LHCN-M2 (cell line): ENCODE measurements at regions not wholly inside any gene's neighbourhood (a gene's known extent, or its start where the extent isn't known, plus 50 kb on each side); places are given as distances from the start of the nearest gene placed in this dataset.

ENCODE experiments used
- DNase-seq: peaks from one replicate; pipeline ENCODE4 v3.0.0-alpha.2; 2012; ENCODE audit warnings: low read depth

DNA sequence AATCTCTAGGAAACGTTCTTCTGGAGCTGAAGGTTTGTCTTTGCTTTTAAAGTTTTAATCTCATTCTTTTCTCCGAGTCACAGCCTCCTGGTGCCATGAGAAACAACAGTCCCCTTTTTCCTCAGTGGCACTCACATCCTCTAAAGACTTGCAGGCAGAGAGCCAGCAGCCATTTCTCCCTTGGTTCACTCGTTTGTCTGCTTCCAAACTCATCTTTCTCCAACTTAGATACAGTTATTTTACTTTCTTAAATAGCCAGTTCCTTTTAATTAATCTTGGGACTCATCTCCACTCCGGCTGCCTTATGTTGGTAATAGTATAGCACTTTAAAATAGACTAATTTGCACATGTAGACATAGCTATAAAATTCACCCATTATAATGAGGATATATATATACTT is 555.2 kb downstream of the FGF9 start:
- no peak for DNase-seq

DNA sequence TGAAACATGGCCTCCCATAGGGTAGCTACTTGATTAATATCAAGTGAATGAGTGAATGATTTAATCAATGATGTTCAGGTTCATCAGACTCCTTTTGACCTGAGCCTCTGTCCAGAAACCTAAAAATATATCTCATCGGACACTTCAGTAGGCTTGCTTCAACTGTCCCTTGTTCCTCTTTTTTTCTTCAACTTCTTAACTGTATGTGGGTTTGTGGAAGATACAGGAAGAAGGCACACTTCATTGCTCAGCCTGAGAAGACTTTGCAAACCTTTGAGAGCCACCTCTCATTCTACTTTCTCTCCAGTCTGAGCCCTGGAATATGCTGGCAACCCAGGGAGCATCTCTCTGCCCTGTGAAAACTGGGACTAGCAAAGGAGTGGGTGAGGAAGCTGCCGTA is 557.0 kb downstream of the FGF9 start:
- no peak for DNase-seq

DNA sequence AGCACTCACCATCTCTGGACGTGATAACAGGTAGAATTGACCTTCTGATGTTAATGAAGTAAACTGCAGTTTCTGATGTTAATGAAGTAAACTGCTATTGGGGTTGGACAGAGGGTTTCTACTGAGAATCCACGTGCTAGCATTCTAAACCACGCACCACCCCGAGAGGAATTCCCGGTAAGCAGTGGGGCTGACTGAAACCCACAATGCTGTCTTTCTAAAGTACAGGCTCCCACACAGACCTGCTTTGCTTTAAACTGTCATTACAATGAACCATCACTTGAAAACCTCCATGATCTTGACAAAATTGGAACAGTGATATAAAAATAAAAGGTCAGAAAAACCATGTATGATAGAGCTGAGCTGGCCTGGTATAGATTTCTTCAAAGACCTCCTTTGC is 559.0 kb downstream of the FGF9 start:
- DNase-seq: no peak

DNA sequence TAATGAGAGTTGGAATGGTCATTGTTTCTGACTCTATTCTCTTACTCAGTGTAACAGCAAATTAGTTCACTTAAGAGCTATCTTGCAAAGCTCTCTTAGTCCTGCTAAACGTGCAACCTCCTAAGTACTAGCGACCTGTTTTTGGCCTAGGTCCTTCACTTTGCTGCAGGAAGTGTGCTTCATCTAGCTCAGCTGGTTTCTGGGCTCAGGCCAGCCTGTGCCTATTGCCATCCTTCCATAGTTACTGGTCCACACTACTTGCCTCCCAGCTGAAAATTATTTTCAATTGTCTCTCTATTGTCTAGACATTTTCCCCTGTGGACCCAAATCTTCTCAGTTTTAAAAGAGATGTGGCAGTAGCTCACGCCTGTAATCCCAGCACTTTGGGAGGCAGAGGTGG is 561.3 kb downstream of the FGF9 start:
- no peak for DNase-seq

DNA sequence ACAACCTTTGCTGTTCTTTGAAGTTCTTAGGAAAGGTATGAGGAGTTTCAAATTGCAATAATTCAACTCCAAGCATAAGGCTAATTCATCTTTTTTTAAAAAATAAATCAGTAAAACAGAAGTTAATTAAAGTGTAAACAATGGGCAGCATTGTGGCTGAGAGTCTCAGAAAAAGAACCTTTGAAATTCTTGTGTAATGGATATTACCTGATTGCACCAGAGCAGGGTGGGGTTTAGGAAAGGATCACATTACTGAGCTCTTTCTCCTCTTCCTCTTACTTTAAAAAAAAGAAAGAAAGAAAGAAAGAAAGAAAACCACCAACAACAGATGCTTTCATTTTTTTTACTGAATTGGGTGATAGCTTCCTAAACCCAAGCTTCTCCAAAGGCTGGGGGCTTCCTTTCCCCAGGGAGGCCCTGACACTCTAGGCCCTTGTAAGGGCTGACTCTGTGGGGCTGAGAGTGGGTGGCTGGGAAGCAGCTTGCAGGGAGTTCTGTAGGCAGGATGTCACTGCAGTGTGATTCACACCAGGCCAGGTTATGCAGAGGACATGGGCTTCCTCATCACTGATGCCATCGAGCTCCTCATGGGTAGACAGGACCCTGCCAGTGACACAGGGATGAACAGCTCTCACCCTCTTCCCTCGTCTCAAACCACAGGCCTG is 564.5 kb downstream of the FGF9 start:
- DNase-seq: no peak

DNA sequence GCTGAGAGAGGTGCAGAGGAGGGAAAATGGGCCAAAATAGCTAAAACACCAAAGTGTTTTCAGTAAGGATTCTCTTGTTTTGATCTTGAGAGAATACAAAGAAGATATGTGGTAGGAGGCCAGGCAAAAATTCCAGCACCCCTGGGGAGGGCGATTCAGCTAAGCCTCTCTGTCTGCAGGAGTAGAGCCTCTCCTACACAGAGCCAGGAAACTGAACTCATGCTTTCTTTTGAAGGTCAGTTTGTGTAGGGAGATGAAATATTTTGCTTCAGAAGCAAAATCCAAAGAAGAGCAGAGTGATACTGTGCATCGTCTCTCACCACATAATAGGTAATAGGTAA is 565.0 kb downstream of the FGF9 start:
- DNase-seq: no peak

DNA sequence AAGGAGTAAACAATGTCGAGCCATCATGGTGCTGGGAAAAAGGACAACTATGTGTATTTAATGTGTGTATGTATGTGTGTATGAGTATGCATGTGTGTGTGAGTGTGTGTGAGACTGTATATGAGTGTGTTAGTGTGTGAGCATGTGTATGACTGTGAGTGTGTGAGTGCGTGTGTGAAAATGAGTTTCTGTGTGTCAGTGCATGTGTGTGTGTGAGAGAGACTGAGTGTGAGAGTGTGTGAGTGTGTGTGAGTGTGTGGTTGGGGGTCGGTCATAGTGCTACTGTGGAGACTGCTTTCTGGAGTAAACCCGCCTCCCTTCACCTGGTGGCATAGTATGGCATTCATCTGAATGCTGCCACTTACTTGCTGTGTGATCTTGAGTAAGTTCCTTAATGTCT is 567.4 kb downstream of the FGF9 start:
- no peak for DNase-seq

DNA sequence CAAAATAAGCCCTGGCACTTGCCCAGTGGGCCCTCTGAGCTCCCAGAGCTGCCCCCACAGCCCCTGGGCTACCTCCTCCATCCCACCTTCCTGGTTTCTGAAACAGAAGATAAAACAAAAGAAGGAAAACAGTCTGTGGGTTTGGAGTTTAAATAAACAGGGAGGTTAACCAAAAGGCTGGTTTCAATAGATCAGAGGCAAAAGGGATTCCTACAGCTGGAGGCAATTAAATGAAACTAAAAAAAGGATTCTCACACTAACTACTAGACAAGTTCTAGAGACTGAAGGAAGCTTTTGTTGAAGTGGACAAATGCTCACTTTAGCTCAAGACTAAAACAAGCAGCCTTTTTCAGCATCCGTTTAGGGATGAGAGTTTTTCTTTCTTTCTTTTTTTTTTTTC is 569.8 kb downstream of the FGF9 start:
- no peak for DNase-seq

DNA sequence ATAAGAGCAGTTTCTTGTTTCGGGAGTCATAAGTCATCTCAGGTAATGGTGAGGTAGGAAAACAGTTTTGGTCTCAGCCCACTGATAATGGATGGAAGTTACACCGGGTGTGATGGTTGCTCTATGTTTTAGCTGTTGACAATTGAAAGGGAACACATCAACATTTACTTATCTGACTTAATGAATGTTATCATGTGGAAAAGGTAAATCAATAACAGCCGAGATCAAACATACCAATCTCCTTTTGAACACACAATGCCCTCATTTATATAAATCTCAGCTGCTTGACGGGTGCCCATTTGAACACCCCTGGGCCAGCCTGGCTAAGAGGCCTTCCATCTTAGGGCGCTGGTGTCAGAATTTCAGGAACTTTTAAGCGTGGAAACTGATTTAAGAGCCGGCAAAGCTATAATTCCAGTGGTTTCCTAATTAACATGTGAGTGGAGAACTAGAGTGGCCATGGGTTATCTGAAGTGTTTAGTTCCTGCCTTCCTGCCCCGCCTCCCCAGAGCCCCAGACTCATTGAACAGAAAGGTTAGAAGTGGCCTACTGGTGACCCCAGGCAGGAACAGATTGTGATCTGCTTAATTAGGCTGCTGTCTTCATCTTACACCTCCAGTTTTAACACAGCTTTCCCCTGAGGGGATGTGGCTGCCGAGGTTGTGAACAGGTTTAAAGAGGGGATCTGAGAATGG is 572.7 kb downstream of the FGF9 start:
- DNase-seq: no peak

DNA sequence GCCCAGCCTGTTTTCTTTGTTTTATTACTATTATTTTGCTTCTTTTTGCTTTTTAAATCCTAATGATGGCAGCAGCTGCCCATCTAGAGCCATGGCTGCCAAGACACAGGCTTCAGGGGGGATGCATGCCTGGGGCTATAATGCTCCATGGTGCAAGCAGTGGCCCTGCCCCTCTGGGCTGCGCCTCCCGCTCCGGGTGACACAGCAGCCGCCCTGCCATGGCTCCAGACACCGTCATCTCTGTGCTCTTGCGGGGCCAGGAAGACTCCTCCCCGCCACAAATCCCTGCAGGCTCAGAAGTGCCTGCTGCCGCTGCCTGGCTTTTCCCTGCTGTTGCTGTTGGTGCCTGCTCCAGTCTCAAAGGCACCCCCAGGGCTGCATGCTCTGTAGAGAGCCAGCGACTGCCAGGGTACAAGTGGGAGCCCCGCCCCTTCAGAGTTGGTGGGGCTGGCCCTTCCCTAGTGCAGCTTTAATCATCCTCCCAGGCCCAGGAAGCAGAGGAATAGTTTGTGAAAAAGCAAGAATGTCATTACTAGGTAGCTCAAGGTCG is 581.5 kb downstream of the FGF9 start:
- no peak for DNase-seq

DNA sequence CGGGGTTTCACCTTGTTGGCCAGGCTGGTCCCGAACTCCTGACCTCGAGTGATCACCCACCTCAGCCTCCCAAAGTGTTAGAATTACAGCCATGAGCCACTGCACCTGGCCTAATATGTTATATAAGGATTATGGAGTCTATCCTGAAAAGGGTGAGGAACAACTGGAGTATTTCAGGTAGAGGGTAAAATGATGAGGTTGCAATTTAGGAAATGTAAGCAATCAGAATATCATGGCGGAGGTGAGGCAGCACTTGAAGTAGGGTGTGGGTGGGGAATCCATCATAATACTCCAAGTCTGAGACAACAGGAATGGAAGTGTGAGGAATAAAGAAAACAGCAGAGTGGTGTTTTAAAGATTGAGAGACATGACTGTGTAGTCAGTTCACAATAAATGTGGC is 582.2 kb downstream of the FGF9 start:
- DNase-seq: no peak

DNA sequence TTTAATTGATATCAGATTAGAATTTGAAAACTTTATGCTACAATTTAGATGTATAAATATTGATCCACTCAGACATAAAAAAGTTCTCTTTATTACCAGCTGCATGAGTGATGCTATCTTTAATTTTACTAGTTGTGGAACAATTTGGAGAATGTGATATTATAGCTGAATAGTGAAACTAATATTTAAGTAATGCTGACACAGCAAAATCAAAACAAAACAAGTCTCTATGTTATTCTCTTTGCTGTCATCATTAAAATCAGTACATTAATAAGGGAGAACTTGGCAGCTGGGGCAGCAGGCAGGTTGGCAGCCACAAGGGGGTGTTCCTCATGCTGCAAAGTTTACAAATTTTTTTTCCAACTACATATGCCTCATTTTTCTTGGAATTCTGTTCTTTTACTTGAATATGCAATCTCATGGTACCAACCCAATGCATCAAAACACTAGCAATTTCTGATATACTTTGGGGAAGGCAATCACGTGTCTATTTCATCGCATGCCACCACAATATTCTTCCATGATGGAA is 585.3 kb downstream of the FGF9 start:
- peak; percentile 0 for DNase-seq

DNA sequence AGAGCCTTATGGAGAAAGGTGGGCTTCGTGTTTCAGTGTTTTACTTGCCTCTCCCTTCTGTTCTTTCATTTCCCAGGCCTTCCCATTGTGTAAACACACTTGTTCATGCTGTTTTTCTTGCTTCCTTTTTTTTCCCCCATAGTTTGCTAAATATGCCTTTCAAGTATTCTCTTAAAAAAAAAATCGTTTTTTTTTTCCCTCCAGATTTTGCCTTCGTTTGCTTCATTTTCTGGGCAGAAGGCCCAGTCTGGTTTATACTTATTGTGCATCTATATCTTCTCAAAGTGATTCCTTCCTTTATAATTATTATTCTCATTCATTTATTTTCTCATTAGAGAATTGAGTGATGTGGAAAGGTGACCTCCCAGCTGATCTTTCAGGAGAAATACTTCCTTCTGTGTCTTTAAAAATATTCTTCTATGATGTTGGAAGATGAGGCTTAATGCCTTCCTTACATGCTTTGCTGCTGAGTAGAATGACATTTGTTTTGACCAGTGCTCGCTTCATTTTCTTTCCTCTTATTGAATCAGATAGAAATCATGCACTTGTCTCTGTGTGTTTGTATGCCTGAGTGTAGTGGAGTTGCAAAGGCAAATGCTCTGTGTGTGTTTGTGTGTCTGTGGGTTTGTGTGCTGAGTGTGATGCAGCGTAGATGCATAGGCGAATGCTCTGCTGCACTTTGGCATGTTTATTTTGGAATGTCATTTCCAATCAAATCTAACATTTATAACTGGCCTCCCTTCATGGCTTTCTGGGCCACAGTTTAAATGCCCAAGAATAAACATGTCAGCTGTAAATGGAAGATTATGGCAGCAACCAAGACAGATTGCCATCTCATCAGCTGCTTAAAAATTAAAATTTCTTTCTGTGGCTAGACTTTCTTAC is 591.4 kb downstream of the FGF9 start:
- no peak for DNase-seq

DNA sequence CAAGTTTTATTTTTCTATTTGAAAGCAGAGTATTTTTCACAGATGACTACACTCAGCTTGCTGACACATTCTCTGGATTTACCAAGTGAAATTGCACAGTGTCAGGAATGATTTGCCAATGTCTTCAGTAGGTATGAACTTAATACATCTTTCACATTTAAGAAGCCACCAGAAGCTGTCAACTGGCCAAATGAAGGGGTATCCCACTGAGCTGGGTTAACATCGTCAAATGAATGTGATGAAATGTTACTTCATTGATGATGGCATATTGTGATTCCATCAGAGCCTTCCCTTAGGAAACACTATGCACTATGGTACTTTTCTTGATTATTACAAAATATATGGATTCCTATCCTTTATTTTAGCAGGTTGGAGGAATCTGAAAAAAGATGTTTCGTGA is 592.3 kb downstream of the FGF9 start:
- no peak for DNase-seq

DNA sequence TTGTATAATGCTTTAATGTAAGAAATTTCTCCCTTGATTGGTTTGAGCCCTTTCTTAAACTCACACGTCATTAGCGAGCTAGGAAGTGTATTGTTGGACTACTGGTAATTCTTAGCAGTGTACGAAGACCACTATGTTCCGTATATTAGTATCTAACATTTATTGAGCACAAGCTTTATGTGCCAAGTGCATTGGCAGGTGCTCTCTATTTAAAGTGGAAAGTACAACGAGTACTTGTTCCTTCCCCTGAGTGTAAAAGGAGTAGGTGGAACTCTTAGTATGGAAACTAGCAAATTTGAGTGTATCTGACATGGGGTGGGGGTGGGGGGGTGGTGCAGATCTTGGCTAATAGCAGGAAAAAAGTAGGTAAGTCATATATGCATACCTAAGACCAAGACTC is 594.7 kb downstream of the FGF9 start:
- no peak for DNase-seq

DNA sequence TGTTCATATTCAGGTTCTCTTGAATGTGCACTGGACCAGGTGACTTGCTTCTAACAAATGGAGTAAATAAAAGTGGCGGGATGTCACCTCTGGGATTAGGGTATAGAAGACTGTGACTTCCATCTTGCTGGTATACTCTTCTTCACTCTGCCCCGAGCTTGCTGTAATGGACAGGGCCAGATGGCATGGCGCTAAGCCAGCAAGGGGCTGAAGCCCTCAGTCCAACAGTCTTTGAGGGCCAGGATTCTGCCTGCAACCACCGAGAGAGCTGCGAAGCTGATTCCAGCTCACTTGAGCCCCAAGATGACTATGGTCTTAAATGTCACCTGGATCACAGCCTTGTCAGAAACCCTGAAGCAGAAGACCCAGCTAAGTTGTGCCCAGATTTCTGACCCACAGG is 600.0 kb downstream of the FGF9 start:
- no peak for DNase-seq

DNA sequence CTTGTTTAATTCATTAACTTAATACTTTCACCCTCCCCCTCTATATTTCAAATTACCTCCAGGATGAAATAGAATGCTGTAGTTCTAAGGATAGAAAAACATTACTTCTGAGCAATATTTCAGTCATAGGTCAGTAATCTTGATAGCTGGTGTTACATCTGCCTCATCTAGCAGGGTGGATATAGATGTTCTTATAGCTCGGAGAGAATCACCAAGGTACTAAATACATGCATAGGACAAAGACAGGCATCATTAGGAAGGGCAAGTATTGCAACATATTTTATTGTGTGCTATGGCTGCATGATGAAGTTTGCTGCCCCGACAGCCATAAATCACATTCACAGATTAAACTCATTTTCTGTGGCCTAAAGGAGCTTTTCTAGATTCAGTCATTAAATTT is 601.0 kb downstream of the FGF9 start:
- DNase-seq: no peak

DNA sequence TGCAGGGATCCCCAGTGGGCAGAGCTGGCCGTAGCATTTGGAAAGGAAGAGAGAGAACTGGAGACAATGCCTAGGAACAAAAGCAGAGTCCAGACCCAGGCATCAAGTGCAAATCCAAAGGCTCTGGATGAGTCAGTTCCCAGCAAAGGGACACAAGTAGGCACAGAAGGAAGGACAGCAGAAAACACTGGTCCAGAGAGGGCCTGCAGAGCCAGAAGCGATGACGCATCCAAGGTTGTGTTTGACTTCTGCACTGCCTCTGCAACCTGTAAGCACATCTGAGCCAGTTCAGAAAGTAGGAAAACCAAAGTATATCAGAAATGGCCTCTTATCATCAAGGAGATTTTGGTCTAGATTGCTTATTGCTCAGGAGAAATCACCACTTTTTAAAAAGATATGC is 604.5 kb downstream of the FGF9 start:
- DNase-seq: no peak

DNA sequence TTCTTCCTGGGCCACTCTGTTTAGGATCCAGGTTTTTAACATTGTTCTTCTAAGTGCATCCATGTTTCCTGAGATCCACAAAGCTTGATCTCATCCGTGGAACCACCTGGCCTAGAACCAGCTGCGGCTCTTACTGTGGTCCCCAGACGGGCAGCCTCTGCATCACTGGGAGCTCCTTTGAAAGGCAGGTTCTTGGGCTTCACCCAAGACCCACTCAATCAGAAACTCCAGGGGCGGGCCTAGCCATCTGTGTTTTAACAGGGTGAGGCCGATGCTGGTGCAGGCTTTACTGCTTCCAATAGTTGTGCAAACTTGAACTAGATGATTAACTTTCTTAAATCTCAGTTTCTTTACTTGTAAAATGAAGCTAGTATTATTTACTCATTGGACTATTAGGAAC is 605.7 kb downstream of the FGF9 start:
- no peak for DNase-seq

DNA sequence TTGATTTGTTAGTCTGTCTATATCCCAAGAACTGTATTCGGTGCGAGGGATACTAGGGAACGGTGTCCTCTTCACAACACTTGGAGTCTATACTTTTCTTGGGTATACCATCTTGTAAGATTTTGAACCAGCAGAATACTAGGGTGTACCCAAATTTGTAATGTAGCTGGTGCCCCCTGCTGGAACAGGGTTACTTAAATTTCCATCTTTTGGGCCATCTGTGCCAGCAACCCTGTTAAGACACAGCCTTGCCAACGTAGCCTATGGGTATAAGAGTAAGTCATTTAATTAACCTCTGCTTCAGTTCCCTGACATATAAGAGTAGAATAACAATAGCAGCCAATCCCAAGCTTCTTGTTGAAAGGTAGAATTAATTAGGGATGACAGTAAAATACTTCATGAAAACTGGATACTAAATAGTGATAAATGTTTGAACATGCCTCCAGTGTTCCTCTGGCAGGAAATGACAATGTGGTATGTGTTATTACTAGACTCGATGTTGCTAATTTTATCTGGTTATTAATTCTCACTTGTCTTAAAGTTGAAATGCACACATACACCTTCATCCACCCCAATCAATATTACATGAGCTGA is 607.6 kb downstream of the FGF9 start:
- peak; percentile 14 for DNase-seq

DNA sequence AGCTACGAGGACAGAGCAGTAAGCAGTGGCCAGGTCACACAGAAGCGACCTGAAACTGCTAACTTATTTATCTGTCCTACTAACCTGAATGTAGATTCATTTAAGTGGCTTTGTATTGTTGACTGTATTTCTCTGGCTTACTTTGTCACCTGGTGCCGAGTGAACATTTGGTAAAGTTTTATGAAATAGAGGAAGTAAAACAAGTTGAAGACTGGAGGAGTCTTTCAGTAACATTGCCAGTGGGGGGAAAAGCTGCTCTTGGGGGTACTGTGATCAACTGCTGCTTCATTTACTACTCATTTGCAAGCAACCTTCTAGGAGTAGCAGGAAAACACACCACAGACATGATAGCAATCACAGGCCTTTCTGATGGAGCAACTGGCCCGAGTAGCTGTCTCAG is 615.0 kb downstream of the FGF9 start:
- no peak for DNase-seq

DNA sequence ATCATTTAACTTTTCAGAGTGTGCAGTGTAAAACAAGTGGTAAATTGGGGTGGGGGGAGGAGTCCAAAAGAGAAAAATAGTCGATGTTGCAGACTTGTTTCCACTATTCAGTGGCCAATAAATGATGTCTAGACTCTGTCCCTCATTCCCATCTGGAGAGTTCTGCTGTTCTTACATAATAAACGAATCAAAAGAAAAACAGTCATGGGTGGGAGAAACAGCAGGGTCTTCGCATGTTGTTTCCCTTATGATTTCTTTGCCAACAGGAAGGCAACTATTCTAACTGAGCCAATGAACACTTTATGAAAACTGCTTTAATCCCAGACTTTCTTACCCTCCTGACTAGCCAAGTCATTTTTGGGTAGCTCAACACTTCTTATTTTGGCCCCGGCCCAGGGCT is 615.5 kb downstream of the FGF9 start:
- no peak for DNase-seq
